Adrenal gland (tissue), 5 donors: ENCODE measurements at regions not wholly inside any gene's neighbourhood (a gene's known extent, or its start where the extent isn't known, plus 50 kb on each side); places are given as distances from the start of the nearest gene placed in this dataset.

Experiments
- POLR2A ChIP-seq, 2 donors: fragments of 450-650 bp; IDR thresholded peaks; one replicate each; pipeline ENCODE4 v1.6.1; 2017; ENCODE audit warnings: antibody characterized with exemption in 2 of 2, mild to moderate bottlenecking in 2 of 2, moderate library complexity in 1 of 2
- TF ChIP-seq, protein P1 (sequence below), 6 experiments: fragments of 450-650 bp in 4 of 6; fragments of 200-600 bp in 2 of 6; sonication (generic) in 1 of 6; IDR thresholded peaks; 1 replicate in 5 of 6; 2 replicates in 1 of 6; pipeline versions ENCODE4 v1.5.1 to v1.8.0; 2016 to 2021; ENCODE audit warnings: antibody characterized with exemption in 6 of 6, mild to moderate bottlenecking in 2 of 6, moderate library complexity in 1 of 6
- donor health status: DM: no; HTN: no; CAD: no.

DNA sequence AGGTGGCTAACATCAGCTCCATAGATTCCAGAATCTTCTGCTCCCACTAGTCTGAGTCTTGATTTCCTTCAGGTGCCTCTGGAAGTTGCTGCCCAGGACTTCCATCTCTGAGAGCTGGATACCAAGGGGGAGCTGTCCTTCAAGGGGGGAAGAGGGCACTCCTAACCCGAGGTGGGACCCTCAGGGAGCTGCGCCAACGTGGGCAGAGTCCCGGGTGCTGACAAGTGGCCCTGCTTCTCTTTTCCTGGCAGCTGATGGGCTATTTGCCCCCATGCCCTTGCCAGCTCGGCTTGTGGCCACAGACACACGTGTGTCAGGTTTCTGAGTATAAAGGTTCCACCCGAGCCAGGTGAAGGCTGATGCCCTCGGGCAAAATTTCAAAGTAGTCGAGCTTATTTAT lies 272.5 kb downstream of the TTC8 start:
- TF ChIP-seq, protein P1, sequence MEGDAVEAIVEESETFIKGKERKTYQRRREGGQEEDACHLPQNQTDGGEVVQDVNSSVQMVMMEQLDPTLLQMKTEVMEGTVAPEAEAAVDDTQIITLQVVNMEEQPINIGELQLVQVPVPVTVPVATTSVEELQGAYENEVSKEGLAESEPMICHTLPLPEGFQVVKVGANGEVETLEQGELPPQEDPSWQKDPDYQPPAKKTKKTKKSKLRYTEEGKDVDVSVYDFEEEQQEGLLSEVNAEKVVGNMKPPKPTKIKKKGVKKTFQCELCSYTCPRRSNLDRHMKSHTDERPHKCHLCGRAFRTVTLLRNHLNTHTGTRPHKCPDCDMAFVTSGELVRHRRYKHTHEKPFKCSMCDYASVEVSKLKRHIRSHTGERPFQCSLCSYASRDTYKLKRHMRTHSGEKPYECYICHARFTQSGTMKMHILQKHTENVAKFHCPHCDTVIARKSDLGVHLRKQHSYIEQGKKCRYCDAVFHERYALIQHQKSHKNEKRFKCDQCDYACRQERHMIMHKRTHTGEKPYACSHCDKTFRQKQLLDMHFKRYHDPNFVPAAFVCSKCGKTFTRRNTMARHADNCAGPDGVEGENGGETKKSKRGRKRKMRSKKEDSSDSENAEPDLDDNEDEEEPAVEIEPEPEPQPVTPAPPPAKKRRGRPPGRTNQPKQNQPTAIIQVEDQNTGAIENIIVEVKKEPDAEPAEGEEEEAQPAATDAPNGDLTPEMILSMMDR (IDR thresholded peaks at IDR 0.05): no peak
- TF ChIP-seq POLR2A (IDR thresholded peaks at IDR 0.05): no peak
